Endothelial cell of umbilical vein (primary cell): ENCODE measurements at regions not wholly inside any gene's neighbourhood (a gene's known extent, or its start where the extent isn't known, plus 50 kb on each side); places are given as distances from the start of the nearest gene placed in this dataset.

Source experiments
- BruUV-seq: library from RNA; stranded (reverse); fragments of 400-500 nt; replicated peaks from 2 replicates; lab custom pipeline; 2021; lab: Mats Ljungman, UMichigan
- CTCF ChIA-PET: fragments of 300-600, 350-600 bp; sonication (Branson Sonifier 250); formaldehyde crosslinking; loops from one replicate; lab custom pipeline; 2021; ENCODE audit warnings: antibody characterized with exemption, inconsistent platforms; lab: Charles Lee
- POLR2A ChIA-PET: fragments of 300-600, 350-600 bp; sonication (Branson Sonifier 250); formaldehyde crosslinking; loops from one replicate; lab custom pipeline; 2021; ENCODE audit warnings: antibody characterized with exemption, inconsistent platforms; lab: Charles Lee
- DNase-seq: peaks from one replicate; pipeline ENCODE4 v3.0.0-alpha.2; 2011; ENCODE audit warnings: low read depth, low spot score
- FAIRE-seq: peaks from 2 replicates; lab custom pipeline; 2011; peaks lifted over from hg19 to GRCh38; lab: Jason Lieb, UNC
- H2AFZ ChIP-seq: 2 replicates; pipeline ENCODE4 v1.6.0; 2012; ENCODE audit warnings: low read depth, low read length, control low read depth, inconsistent platforms
- H3K27ac ChIP-seq: 2 replicates; pipeline ENCODE4 v1.5.1; 2011; ENCODE audit warnings: low read depth, mild to moderate bottlenecking, control low read depth, low read length, moderate library complexity; ENCODE audit not compliant: insufficient read depth
- H3K27me3 ChIP-seq, 2 experiments: 2 replicates each; pipeline versions ENCODE4 v1.6.0 to v1.6.1; 2011; ENCODE audit warnings: low read length in 2 of 2, mixed read lengths in 1 of 2; ENCODE audit not compliant: control insufficient read depth in 2 of 2, insufficient read depth in 2 of 2
- H3K36me3 ChIP-seq, 2 experiments: 2 replicates in 1 of 2; 3 replicates in 1 of 2; pipeline ENCODE4 v1.5.1; 2011; ENCODE audit warnings: low read length in 2 of 2, mild to moderate bottlenecking in 1 of 2, moderate library complexity in 1 of 2; ENCODE audit not compliant: control insufficient read depth in 2 of 2, insufficient read depth in 2 of 2; ENCODE audit errors: extremely low read depth in 1 of 2
- H3K4me1 ChIP-seq: 3 replicates; pipeline ENCODE4 v1.5.1; 2011; ENCODE audit warnings: mild to moderate bottlenecking, low read length; ENCODE audit not compliant: control insufficient read depth, insufficient read depth; ENCODE audit errors: extremely low read depth
- H3K4me2 ChIP-seq: 2 replicates; pipeline ENCODE4 v1.6.1; 2011; ENCODE audit warnings: low read length, control low read depth, mixed read lengths; ENCODE audit not compliant: insufficient read depth
- H3K4me3 ChIP-seq, 3 experiments: fragments of 200-600 bp in 1 of 3; sonication (generic), shearing (Covaris generic) in 1 of 3; replicated peaks in 1 of 3; 2 replicates each; pipeline ENCODE4 v1.5.1; 2011 to 2016; ENCODE audit warnings: control low read depth in 3 of 3, low read length in 3 of 3, mild to moderate bottlenecking in 2 of 3, inconsistent platforms in 1 of 3, low read depth in 1 of 3, moderate library complexity in 1 of 3; ENCODE audit not compliant: insufficient read depth in 1 of 3
- H3K79me2 ChIP-seq: 2 replicates; pipeline ENCODE4 v1.6.0; 2012; ENCODE audit warnings: low read length, inconsistent platforms; ENCODE audit not compliant: control insufficient read depth, insufficient read depth
- H3K9ac ChIP-seq: replicated peaks from 2 replicates; pipeline ENCODE3; 2011; ENCODE audit warnings: low read length, control low read depth; ENCODE audit not compliant: insufficient read depth; ENCODE audit errors: extremely low read depth
- H3K9me1 ChIP-seq: replicated peaks from 3 replicates; pipeline ENCODE4 v1.6.0; 2011; ENCODE audit warnings: mild to moderate bottlenecking, low read length; ENCODE audit not compliant: control insufficient read depth, insufficient read depth; ENCODE audit errors: extremely low read depth
- H3K9me3 ChIP-seq: replicated peaks from 2 replicates; pipeline ENCODE4 v1.5.1; 2012; ENCODE audit warnings: low read length, inconsistent platforms; ENCODE audit not compliant: control insufficient read depth, insufficient read depth
- H4K20me1 ChIP-seq: replicated peaks from 2 replicates; pipeline ENCODE3; 2011; ENCODE audit warnings: mild to moderate bottlenecking, low read length; ENCODE audit not compliant: control insufficient read depth, insufficient read depth; ENCODE audit errors: extremely low read depth
- CTCF ChIP-seq, 2 donors: IDR thresholded peaks; 1 replicate in 1 of 2; 2 replicates in 1 of 2; pipeline ENCODE4 v1.5.1; 2011; ENCODE audit warnings: low read length in 2 of 2, mild to moderate bottlenecking in 2 of 2, moderate library complexity in 2 of 2, control low read depth in 1 of 2, inconsistent platforms in 1 of 2, low read depth in 1 of 2; ENCODE audit not compliant: insufficient read depth in 1 of 2; ENCODE audit errors: extremely low read depth in 1 of 2
- EZH2 ChIP-seq: IDR thresholded peaks from 2 replicates; pipeline ENCODE4 v1.6.1; 2012; ENCODE audit warnings: borderline replicate concordance, low read depth, mild to moderate bottlenecking, moderate library complexity, low read length, inconsistent platforms; ENCODE audit not compliant: severe bottlenecking
- GATA2 ChIP-seq: IDR thresholded peaks from 2 replicates; pipeline ENCODE4 v1.7.0; 2011; ENCODE audit warnings: low read depth, mild to moderate bottlenecking, moderate library complexity, mixed read lengths, low read length; ENCODE audit not compliant: insufficient read length, insufficient read depth
- JUN ChIP-seq: IDR thresholded peaks from 2 replicates; pipeline ENCODE4 v1.6.1; 2011; ENCODE audit warnings: borderline replicate concordance, low read depth; ENCODE audit not compliant: insufficient read length, insufficient read depth
- MYC ChIP-seq: IDR thresholded peaks from one replicate; pipeline ENCODE4 v1.6.1; 2011; ENCODE audit warnings: mild to moderate bottlenecking, low read depth, low read length
- POLR2AphosphoS5 ChIP-seq: IDR thresholded peaks from 2 replicates; pipeline ENCODE4 v1.6.1; 2012; ENCODE audit warnings: low read depth, mild to moderate bottlenecking, control low read depth, low read length, moderate library complexity; ENCODE audit not compliant: insufficient read depth
- dilution Hi-C: fragments of 300-500 bp; cut with MboI; formaldehyde crosslinking; loops from one replicate; pipeline ENCODE4 v1.15.0; 2019; ENCODE audit warnings: low sequenced_read_pairs; ENCODE audit not compliant: extremely low pct_ligation_motif_present
- intact Hi-C: fragments of 100-400 bp; cut with micrococcal nuclease; formaldehyde crosslinking; loops from one replicate; pipeline ENCODE4 v1.10.0; 2022

- POLR2A ChIA-PET: interaction anchor here (0.9 kb wide), 1 partner anchor 16 kb away, joined by 3 read pairs; no protein-coding TSS in a partner anchor
- dilution Hi-C loops: no loop called here
- BruUV-seq: no TSS peak
Observed at GRCh38 chr4:128484896-128485295, 197.3 kb upstream of the PGRMC2 start.

More at GRCh38 chr4:128484896-128485295, 197.3 kb upstream of the PGRMC2 start:
- intact Hi-C loops: no loop called here
- Histone ChIP-seq H3K4me2 (no peak overlapping the region), H3K9me3 (no peaks in the 10 kb centered on the region), H3K9ac (no peak overlapping the region), H3K79me2 (no peaks in the 10 kb centered on the region), H3K4me3 (no peak overlapping the region), H3K36me3 (no peaks in the 10 kb centered on the region), H3K27me3 (no peaks in the 10 kb centered on the region), H3K27ac (no peak overlapping the region), H3K9me1 (no peaks in the 10 kb centered on the region), H2AFZ (no peak overlapping the region), H3K4me1 (no peaks in the 10 kb centered on the region), H4K20me1 (no peaks in the 10 kb centered on the region)
- no peak for DNase-seq
- CTCF ChIA-PET: no interaction called here
- TF ChIP-seq CTCF (IDR thresholded peaks at IDR 0.05; ENCODE audit: extremely low read depth in 1 of 2, insufficient read depth in 1 of 2, low read depth in 1 of 2, low read length in 2 of 2): no peak
- TF ChIP-seq JUN: no peak
- TF ChIP-seq GATA2: no peak
- TF ChIP-seq POLR2AphosphoS5: no peak
- TF ChIP-seq MYC: no peak
- no peak for TF ChIP-seq EZH2
- no peak for FAIRE-seq
